Motor neuron (in vitro differentiated cells): ENCODE measurements at regions not wholly inside any gene's neighbourhood (a gene's known extent, or its start where the extent isn't known, plus 50 kb on each side); places are given as distances from the start of the nearest gene placed in this dataset.
"Not testable (repeated sequence)": the region's sequence is repeated elsewhere in the genome, so short reads cannot be mapped to it uniquely, and the experiment has no call there.

Experiments
- ATAC-seq, 8 experiments: fragments of 200-7000 bp; cut with Tn5 transposase; replicated peaks in 6 of 8; 2 replicates each; pipeline ENCODE4 v1.8.0; 2021; ENCODE audit warnings: mild to moderate bottlenecking in 8 of 8, moderate library complexity in 8 of 8
- H3K27ac ChIP-seq, 2 donors: fragments of 250-450 bp; sonication (Bioruptor Pico); 2 replicates each; pipeline ENCODE4 v1.9.0; 2021; ENCODE audit warnings: antibody characterized with exemption in 2 of 2, mild to moderate bottlenecking in 2 of 2, moderate library complexity in 1 of 2
- H3K4me1 ChIP-seq, 2 donors: fragments of 250-450 bp; sonication (Bioruptor Pico); replicated peaks in 1 of 2; 2 replicates each; pipeline ENCODE4 v1.6.1; 2021; ENCODE audit warnings: antibody characterized with exemption in 2 of 2, mild to moderate bottlenecking in 2 of 2, moderate library complexity in 1 of 2
- H3K4me3 ChIP-seq, 5 donors: fragments of 250-450 bp; sonication (Bioruptor Pico); 2 replicates each; pipeline ENCODE4 v1.9.0; 2021; ENCODE audit warnings: antibody characterized with exemption in 5 of 5, mild to moderate bottlenecking in 5 of 5, moderate library complexity in 4 of 5
- WGBS, 10 experiments: fragments of 450-650 bp; shearing (Covaris generic); methylation state at CpG; one replicate each; pipeline ENCODE4 v1.0.0; 2022; 5-methylcytosine and 5-hydroxymethylcytosine counted together
- in situ Hi-C, 9 experiments: fragments of 400-800 bp; cut with MboI; loops; one replicate each; pipeline ENCODE4 v1.15.0; 2021; ENCODE audit warnings: low sequenced_read_pairs in 9 of 9, low pct_unique_long_range_greater_than_20kb in 2 of 9; ENCODE audit not compliant: unreplicated experiment in 9 of 9

- H3K27ac ChIP-seq, in situ Hi-C loops: not testable (repeated sequence)
- WGBS, 10 experiments: 14 to 40% methylated on average over 1 of the region's 3 CpGs; no CpG with 5 or more reads in 8 of the 10 experiments
These were observed 363.9 kb upstream of the NPAP1 start for GRCh38 chr15:24311692-24312091.

GRCh38 chr15:24316326-24316725 is 359.2 kb upstream of the NPAP1 start:
- H3K27ac ChIP-seq, H3K4me1 ChIP-seq, H3K4me3 ChIP-seq, ATAC-seq, in situ Hi-C loops: not testable (repeated sequence)
- WGBS, 10 experiments: 0 to 100% (median 81%) methylated on average over 1 to 3 of the region's 3 CpGs; no CpG with 5 or more reads in 3 of the 10 experiments

More at GRCh38 chr15:24311692-24312091, 363.9 kb upstream of the NPAP1 start:
- H3K4me1 ChIP-seq, H3K4me3 ChIP-seq: not testable (repeated sequence)
- ATAC-seq: peak in 3 of 8 experiments; percentile 52 to 88 (median 60)

GRCh38 chr15:24318981-24319380 is 356.6 kb upstream of the NPAP1 start:
- no peak overlapping the region for H3K4me3 ChIP-seq
- H3K27ac ChIP-seq: no peak overlapping the region
- no peaks in the 10 kb centered on the region for H3K4me1 ChIP-seq
- no peak for ATAC-seq
- in situ Hi-C loops: no loop called here

GRCh38 chr15:24324096-24324495 is 351.5 kb upstream of the NPAP1 start:
- WGBS, 10 experiments: 0 to 60% (median 8%) methylated on average over 1 to 3 of the region's 5 CpGs; no CpG with 5 or more reads in 2 of the 10 experiments
- H3K4me1 ChIP-seq, H3K4me3 ChIP-seq, ATAC-seq, H3K27ac ChIP-seq, in situ Hi-C loops: not testable (repeated sequence)

GRCh38 chr15:24326513-24326912 is 349.1 kb upstream of the NPAP1 start:
- ATAC-seq: peak in 2 of 8 experiments; percentile 25 to 67
- H3K4me3 ChIP-seq, H3K27ac ChIP-seq, in situ Hi-C loops, H3K4me1 ChIP-seq: not testable (repeated sequence)
- 0 to 100% (median 53%) methylated on average over 1 of the region's 1 CpG; no CpG with 5 or more reads in 4 of the 10 experiments for WGBS, 10 experiments

GRCh38 chr15:24331964-24332363 is 343.6 kb upstream of the NPAP1 start:
- H3K4me3 ChIP-seq, in situ Hi-C loops, H3K4me1 ChIP-seq, ATAC-seq, H3K27ac ChIP-seq: not testable (repeated sequence)
- 0 to 90% (median 42%) methylated on average over 1 to 9 of the region's 9 CpGs for WGBS, 10 experiments

- 20 to 93% methylated on average over 1 to 7 of the region's 8 CpGs; no CpG with 5 or more reads in 8 of the 10 experiments for WGBS, 10 experiments
- in situ Hi-C loops, H3K27ac ChIP-seq, H3K4me3 ChIP-seq, H3K4me1 ChIP-seq, ATAC-seq: not testable (repeated sequence)
These were observed 333.7 kb upstream of the NPAP1 start for GRCh38 chr15:24341876-24342275.

GRCh38 chr15:24352777-24353176 is 322.8 kb upstream of the NPAP1 start:
- H3K27ac ChIP-seq, in situ Hi-C loops, H3K4me3 ChIP-seq, ATAC-seq, H3K4me1 ChIP-seq: not testable (repeated sequence)
- WGBS, 10 experiments: 0 to 88% (median 18%) methylated on average over 1 to 6 of the region's 6 CpGs; no CpG with 5 or more reads in 3 of the 10 experiments

GRCh38 chr15:24381103-24381502 is 294.5 kb upstream of the NPAP1 start:
- 0 to 83% methylated on average over 1 of the region's 3 CpGs; no CpG with 5 or more reads in 8 of the 10 experiments for WGBS, 10 experiments
- H3K4me1 ChIP-seq, H3K4me3 ChIP-seq, in situ Hi-C loops, H3K27ac ChIP-seq: not testable (repeated sequence)
- ATAC-seq: peak in 5 of 8 experiments; percentile 55 to 77 (median 66)

- in situ Hi-C loops, H3K27ac ChIP-seq: not testable (repeated sequence)
- WGBS, 10 experiments: 0% methylated on average over 1 of the region's 2 CpGs; no CpG with 5 or more reads in 9 of the 10 experiments
These were observed 290.3 kb upstream of the NPAP1 start for GRCh38 chr15:24385258-24385657.

GRCh38 chr15:24394303-24394702 is 281.3 kb upstream of the NPAP1 start:
- in situ Hi-C loops: no loop called here
- Histone ChIP-seq H3K4me3 (no peak overlapping the region), H3K27ac (no peak overlapping the region), H3K4me1 (no peaks in the 10 kb centered on the region)
- WGBS, 10 experiments: 20 to 100% (median 29%) methylated on average over 1 of the region's 1 CpG; no CpG with 5 or more reads in 7 of the 10 experiments
- no peak for ATAC-seq

More at GRCh38 chr15:24385258-24385657, 290.3 kb upstream of the NPAP1 start:
- ATAC-seq, H3K4me1 ChIP-seq, H3K4me3 ChIP-seq: not testable (repeated sequence)

- ATAC-seq, H3K4me1 ChIP-seq, in situ Hi-C loops, H3K27ac ChIP-seq, H3K4me3 ChIP-seq: not testable (repeated sequence)
- WGBS, 10 experiments: 0% methylated on average over 1 of the region's 1 CpG; no CpG with 5 or more reads in 9 of the 10 experiments
These were observed 262.9 kb upstream of the NPAP1 start for GRCh38 chr15:24412649-24413048.

GRCh38 chr15:24426286-24427054 is 249.1 kb upstream of the NPAP1 start:
- 0 to 100% methylated on average over 1 of the region's 20 CpGs; no CpG with 5 or more reads in 8 of the 10 experiments for whole genome bisulfite sequencing, 10 experiments
- in situ Hi-C loops, ATAC-seq, H3K27ac ChIP-seq, H3K4me3 ChIP-seq, H3K4me1 ChIP-seq: not testable (repeated sequence)

GRCh38 chr15:24427055-24427400 is 248.5 kb upstream of the NPAP1 start:
- ATAC-seq: peak in 3 of 8 experiments; percentile 37 to 67 (median 50)
- WGBS, 10 experiments: 0% methylated on average over 1 of the region's 26 CpGs; no CpG with 5 or more reads in 9 of the 10 experiments
- H3K27ac ChIP-seq, in situ Hi-C loops, H3K4me3 ChIP-seq, H3K4me1 ChIP-seq: not testable (repeated sequence)
